ENCODE measurements at regions not wholly inside any gene's neighbourhood (a gene's known extent, or its start where the extent isn't known, plus 50 kb on each side); places are given as distances from the start of the nearest gene placed in this dataset.
"Not testable (repeated sequence)": the region's sequence is repeated elsewhere in the genome, so short reads cannot be mapped to it uniquely, and the experiment has no call there.

DNA sequence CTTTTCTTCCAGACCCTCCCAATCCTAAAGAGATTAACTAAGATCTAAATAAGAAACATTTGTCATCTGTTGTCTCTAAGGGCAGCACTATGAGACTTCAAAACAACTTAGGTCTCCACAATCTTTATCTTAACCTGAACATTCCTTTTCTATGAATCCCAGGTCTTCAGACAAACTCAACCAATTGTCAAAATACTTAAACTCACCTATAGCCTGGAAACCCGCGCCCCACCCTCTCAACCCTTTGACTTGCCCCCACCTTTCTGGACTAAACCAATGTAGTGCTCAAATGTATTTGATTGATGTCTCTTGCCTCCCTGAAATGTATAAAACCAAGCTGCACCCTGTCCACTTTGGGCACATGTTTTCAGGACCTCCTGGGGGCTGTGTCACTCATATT is 76.5 kb upstream of the DMRT1 start:
- Histone ChIP-seq H2AFZ (ENCODE audit: control insufficient read depth, low read depth, low read length) (no peak overlapping the region), H3K4me1 (ENCODE audit: control insufficient read depth, insufficient read depth, low read length) (no peaks in the 10 kb centered on the region), H3K36me3 (ENCODE audit: control insufficient read depth in 2 of 2, insufficient read depth in 2 of 2, low read length in 1 of 2) (no peaks in the 10 kb centered on the region), H3K4me3 (no peak overlapping the region), H3K27ac (ENCODE audit: control insufficient read depth, insufficient read depth) (no peak overlapping the region), H3K9ac (ENCODE audit: control insufficient read depth, insufficient read depth, low read length) (no peak overlapping the region), H3K9me3 (replicated peaks; ENCODE audit: control insufficient read depth, insufficient read depth, low read length) (no peaks in the 10 kb centered on the region), H3K27me3 (replicated peaks in 1 of 2; ENCODE audit: control insufficient read depth in 2 of 2, insufficient read depth in 2 of 2, low read length in 1 of 2) (peaks cover 0 to 1% of the 10 kb centered on the region in 2 experiments; a peak in 2 of 4 replicates), H4K20me1 (ENCODE audit: control insufficient read depth, insufficient read depth) (no peaks in the 10 kb centered on the region), H3K79me2 (ENCODE audit: control insufficient read depth, insufficient read depth, low read length) (no peaks in the 10 kb centered on the region), H3K4me2 (ENCODE audit: control insufficient read depth, insufficient read depth) (no peak overlapping the region)
- intact Hi-C loops (cut with micrococcal nuclease; ENCODE audit: unreplicated experiment) = loop anchor here (1.0 kb wide), 1 partner anchor 151 kb away; no protein-coding TSS in a partner anchor
- TF ChIP-seq GABPA (IDR thresholded peaks at IDR 0.05; ENCODE audit: low read depth) (no peak), JUNB (IDR thresholded peaks at IDR 0.05) (no peak), FOS (IDR thresholded peaks at IDR 0.05; ENCODE audit: borderline replicate concordance, extremely low read depth, insufficient read length) (no peak), DPF2 (IDR thresholded peaks at IDR 0.05) (no peak), POU2F2 (IDR thresholded peaks at IDR 0.05; ENCODE audit: borderline replicate concordance, low read depth, low read length) (no peak), POLR2A (IDR thresholded peaks at IDR 0.05; ENCODE audit: low read depth, low read length) (no peak), KDM1A (IDR thresholded peaks at IDR 0.05; ENCODE audit: borderline replicate concordance) (no peak), RBBP5 (conservative IDR thresholded peaks at IDR 0.05) (no peak), TCF3 (IDR thresholded peaks at IDR 0.05; ENCODE audit: borderline replicate concordance, insufficient read depth, low read depth, low read length) (no peak), PML (IDR thresholded peaks at IDR 0.05; ENCODE audit: low read length) (no peak), FOXK2 (IDR thresholded peaks at IDR 0.05) (no peak), IKZF2 (IDR thresholded peaks at IDR 0.05) (no peak), NR2C1 (IDR thresholded peaks at IDR 0.05) (no peak)
- TF ChIP-seq, protein P1, sequence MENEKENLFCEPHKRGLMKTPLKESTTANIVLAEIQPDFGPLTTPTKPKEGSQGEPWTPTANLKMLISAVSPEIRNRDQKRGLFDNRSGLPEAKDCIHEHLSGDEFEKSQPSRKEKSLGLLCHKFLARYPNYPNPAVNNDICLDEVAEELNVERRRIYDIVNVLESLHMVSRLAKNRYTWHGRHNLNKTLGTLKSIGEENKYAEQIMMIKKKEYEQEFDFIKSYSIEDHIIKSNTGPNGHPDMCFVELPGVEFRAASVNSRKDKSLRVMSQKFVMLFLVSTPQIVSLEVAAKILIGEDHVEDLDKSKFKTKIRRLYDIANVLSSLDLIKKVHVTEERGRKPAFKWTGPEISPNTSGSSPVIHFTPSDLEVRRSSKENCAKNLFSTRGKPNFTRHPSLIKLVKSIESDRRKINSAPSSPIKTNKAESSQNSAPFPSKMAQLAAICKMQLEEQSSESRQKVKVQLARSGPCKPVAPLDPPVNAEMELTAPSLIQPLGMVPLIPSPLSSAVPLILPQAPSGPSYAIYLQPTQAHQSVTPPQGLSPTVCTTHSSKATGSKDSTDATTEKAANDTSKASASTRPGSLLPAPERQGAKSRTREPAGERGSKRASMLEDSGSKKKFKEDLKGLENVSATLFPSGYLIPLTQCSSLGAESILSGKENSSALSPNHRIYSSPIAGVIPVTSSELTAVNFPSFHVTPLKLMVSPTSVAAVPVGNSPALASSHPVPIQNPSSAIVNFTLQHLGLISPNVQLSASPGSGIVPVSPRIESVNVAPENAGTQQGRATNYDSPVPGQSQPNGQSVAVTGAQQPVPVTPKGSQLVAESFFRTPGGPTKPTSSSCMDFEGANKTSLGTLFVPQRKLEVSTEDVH (IDR thresholded peaks at IDR 0.05; ENCODE audit: low read depth, partially characterized antibody) = no peak
- TF ChIP-seq, protein P2, sequence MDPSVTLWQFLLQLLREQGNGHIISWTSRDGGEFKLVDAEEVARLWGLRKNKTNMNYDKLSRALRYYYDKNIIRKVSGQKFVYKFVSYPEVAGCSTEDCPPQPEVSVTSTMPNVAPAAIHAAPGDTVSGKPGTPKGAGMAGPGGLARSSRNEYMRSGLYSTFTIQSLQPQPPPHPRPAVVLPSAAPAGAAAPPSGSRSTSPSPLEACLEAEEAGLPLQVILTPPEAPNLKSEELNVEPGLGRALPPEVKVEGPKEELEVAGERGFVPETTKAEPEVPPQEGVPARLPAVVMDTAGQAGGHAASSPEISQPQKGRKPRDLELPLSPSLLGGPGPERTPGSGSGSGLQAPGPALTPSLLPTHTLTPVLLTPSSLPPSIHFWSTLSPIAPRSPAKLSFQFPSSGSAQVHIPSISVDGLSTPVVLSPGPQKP (IDR thresholded peaks at IDR 0.05; ENCODE audit: low read depth, low read length) = no peak
- TF ChIP-seq, protein P3, sequence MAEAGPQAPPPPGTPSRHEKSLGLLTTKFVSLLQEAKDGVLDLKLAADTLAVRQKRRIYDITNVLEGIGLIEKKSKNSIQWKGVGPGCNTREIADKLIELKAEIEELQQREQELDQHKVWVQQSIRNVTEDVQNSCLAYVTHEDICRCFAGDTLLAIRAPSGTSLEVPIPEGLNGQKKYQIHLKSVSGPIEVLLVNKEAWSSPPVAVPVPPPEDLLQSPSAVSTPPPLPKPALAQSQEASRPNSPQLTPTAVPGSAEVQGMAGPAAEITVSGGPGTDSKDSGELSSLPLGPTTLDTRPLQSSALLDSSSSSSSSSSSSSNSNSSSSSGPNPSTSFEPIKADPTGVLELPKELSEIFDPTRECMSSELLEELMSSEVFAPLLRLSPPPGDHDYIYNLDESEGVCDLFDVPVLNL (IDR thresholded peaks at IDR 0.05; ENCODE audit: low read depth, low read length) = no peak
- no TSS peak for BruUV-seq (replicated peaks)
- RAD21 ChIA-PET (ENCODE audit: unreplicated experiment) = no interaction called here
- POLR2A ChIA-PET = no interaction called here
- SMC1A ChIA-PET (ENCODE audit: uncharacterized antibody, unreplicated experiment) = interaction anchor here (0.6 to 0.8 kb wide), 2 partner anchors 13 to 371 kb away, joined by 3 to 4 read pairs; no protein-coding TSS in a partner anchor
- CTCF ChIA-PET = no interaction called here
- no peak for FAIRE-seq
- 80% methylated on average over 2 of the region's 2 CpGs for WGBS (ENCODE audit: insufficient coverage, insufficient replicate concordance, low lambda C conversion rate, missing lambda C conversion rate)
- no peak for ATAC-seq
- no peak for DNase-seq (ENCODE audit: low read depth, low spot score)
- in situ Hi-C loops (cut with MboI) = no loop called here

DNA sequence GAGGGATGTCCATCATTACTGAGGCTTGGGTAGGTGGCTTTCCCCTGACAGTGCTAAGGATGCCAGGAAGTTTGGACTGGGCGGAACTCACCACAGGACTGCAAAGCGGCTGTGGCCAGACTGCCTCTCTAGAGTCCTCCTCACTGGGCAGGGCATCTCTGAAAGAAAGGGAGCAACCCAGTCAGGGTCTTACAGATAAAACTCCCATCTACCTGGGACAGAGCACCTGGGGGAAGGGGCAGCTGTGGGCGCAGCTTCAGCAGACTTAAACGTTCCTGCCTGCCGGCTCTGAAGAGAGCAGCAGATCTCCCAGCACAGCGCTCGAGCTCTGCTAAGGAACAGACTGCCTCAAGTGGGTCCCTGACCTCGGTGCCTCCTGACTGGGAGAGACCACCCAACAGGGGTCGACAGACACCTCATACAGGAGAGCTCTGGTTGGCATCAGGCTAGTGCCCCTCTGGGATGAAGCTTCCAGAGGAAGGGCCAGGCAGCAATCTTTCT is 74.4 kb upstream of the DMRT1 start:
- H4K20me1 ChIP-seq (ENCODE audit: control insufficient read depth, insufficient read depth); DNase-seq (ENCODE audit: low read depth, low spot score); BruUV-seq (replicated peaks); H2AFZ ChIP-seq (ENCODE audit: control insufficient read depth, low read depth, low read length); H3K4me2 ChIP-seq (ENCODE audit: control insufficient read depth, insufficient read depth); RAD21 ChIA-PET (ENCODE audit: unreplicated experiment); H3K27ac ChIP-seq (ENCODE audit: control insufficient read depth, insufficient read depth); H3K4me3 ChIP-seq; H3K9ac ChIP-seq (ENCODE audit: control insufficient read depth, insufficient read depth, low read length); intact Hi-C loops (cut with micrococcal nuclease; ENCODE audit: unreplicated experiment); H3K79me2 ChIP-seq (ENCODE audit: control insufficient read depth, insufficient read depth, low read length); CTCF ChIA-PET; POLR2A ChIA-PET; FAIRE-seq; H3K36me3 ChIP-seq (ENCODE audit: control insufficient read depth in 2 of 2, insufficient read depth in 2 of 2, low read length in 1 of 2); SMC1A ChIA-PET (ENCODE audit: uncharacterized antibody, unreplicated experiment); H3K27me3 ChIP-seq (replicated peaks in 1 of 2; ENCODE audit: control insufficient read depth in 2 of 2, insufficient read depth in 2 of 2, low read length in 1 of 2); in situ Hi-C loops (cut with MboI); ATAC-seq; H3K4me1 ChIP-seq (ENCODE audit: control insufficient read depth, insufficient read depth, low read length); H3K9me3 ChIP-seq (replicated peaks; ENCODE audit: control insufficient read depth, insufficient read depth, low read length): not testable (repeated sequence)
- 31% methylated on average over 9 of the region's 9 CpGs for WGBS (ENCODE audit: insufficient coverage, insufficient replicate concordance, low lambda C conversion rate, missing lambda C conversion rate)

Measured in GM12878 (cell line).